Hematopoietic multipotent progenitor cell treated with erythropoietin and hydrocortisone succinate and interleukin-3 and kit ligand, for 4 days (in vitro differentiated cells): ENCODE measurements at regions not wholly inside any gene's neighbourhood (a gene's known extent, or its start where the extent isn't known, plus 50 kb on each side); places are given as distances from the start of the nearest gene placed in this dataset.
"Not testable (repeated sequence)": the region's sequence is repeated elsewhere in the genome, so short reads cannot be mapped to it uniquely, and the experiment has no call there.

Experiments used
- DNase-seq: peaks from one replicate; pipeline ENCODE4 v3.0.0-alpha.2; 2015

GRCh38 chr21:27320868-27321267, 354.0 kb upstream of the ADAMTS5 start:
- DNase-seq, result no peak

DNA sequence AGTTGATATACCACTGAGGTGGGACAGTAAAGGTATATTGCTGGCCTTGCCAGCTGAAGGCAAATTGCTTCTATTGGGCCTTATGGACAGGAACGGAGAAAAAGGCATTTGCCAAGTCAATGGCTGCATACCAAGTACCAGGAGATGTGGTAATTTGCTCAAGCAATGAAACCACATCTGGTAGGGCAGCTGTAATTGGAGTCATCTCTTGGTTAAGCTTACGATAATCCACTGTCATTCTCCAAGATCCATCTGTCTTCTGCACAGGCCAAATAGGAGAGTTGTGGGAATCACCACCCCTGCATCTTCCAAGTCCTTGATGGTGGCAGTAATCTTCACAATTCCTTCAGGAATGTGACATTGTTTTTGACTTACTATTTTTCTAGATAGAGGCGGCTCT, 350.7 kb upstream of the ADAMTS5 start:
- not testable (repeated sequence) for DNase-seq

DNA sequence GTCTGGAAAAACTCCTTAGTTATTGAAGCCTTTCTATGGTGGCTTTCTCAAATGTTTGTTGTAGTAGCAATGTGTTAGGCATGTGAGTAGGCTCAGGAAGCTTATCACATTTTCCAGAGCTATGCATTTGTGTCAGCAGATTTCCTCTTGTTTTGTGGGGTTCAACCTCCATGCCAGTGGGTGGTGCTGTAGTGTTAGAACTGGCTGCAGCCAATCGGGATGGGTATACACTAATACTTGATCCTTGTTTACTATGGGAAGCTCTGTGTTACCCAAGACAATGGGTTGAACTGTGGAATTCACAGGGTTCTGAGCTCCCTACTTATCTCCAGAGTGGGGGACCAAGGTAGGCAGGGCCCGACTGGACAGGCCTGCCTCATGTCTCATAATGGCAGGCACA, 348.5 kb upstream of the ADAMTS5 start:
- DNase-seq, result no peak

- no peak for DNase-seq
These were observed 347.2 kb upstream of the ADAMTS5 start for GRCh38 chr21:27314131-27314530.

DNA sequence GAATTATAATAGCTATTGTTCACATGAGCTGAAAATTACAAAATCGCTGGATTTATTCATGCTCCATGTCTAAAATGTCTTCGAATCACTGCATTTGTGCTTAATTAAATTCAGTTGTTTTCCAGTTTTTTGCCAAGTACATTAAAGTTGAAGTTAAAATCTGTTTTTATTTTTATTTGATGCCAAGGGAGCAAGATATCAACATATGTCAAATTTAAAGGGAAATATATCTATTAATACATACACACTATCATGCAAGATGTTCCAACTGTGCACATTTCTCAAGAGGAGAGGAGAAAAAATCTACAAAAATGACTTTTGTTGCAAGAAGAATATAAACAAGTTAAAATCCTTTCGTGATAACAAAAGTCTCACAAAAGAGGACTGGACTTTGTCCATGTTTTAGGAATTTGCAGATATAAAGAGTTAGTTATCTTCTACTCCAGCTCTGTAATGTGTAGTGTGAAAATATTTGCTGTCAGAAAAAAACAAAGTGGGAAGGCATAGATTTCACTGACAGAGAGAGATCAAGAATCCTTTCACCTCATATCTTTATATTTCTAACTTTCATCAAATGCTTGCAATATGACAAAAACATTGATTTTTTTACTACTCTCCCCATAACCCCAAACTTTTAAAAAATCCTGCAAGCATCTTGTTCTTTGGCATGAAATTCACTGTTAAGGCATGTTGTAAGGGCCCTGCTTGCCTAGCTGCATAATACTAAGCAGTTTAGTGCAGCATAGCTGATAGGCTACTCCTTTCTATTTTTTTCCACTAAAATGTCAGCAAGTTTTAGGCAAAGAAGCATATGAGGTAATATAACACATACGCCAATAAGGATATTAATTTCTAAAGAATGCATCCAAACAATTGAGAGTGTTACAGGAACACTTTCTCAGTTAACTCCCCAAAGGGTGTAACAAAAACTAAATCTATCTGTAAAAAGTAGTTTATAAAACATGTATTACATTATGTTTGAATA, 340.2 kb upstream of the ADAMTS5 start:
- DNase-seq, result no peak

- no peak for DNase-seq
These were observed 339.3 kb upstream of the ADAMTS5 start for GRCh38 chr21:27306206-27306605.

- no peak for DNase-seq
These were observed 334.3 kb upstream of the ADAMTS5 start for GRCh38 chr21:27301220-27301619.

- no peak for DNase-seq
These were observed 333.9 kb upstream of the ADAMTS5 start for GRCh38 chr21:27300770-27301169.

- no peak for DNase-seq
These were observed 331.6 kb upstream of the ADAMTS5 start for GRCh38 chr21:27298465-27298864.

GRCh38 chr21:27293239-27293638, 326.4 kb upstream of the ADAMTS5 start:
- DNase-seq, result no peak

GRCh38 chr21:27292783-27293182, 325.9 kb upstream of the ADAMTS5 start:
- DNase-seq, result no peak

DNA sequence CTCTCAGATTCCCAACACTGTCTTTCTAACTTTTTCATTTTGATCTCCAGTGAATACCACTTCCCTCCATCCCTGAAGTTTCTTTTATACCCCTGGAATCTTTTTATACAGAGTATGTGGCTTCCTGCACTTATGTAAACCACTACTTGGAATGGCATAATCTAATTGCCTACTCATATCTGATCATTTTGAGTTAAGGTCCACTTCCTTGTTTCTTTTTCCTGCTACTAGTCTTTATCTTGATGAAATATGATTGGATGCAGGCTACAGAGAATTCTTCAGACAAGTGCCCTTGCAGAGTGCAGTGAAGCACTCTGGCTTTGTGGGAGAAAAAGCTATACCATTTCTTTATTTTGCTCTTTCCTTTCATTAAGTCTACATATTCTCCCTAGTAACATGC, 325.3 kb upstream of the ADAMTS5 start:
- DNase-seq, result no peak

GRCh38 chr21:27291006-27291405, 324.1 kb upstream of the ADAMTS5 start:
- no peak for DNase-seq

DNA sequence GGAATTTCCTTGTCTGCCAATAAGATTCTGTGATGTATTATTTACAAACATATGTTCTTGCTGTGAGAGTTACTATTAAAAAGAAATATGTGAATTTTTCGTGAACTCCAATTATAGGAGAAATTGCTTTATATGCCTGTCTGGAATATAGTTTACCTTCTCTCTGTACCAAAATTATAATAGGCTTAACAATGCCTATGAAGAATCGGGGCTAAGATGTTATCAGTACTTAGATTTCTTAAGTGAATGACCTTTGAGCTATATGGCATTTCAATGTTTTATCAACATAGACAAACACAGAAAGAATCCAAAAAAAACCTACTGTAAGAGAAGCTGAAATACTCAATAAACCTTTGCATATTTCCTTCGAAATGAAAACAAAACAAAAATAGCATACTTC, 323.1 kb upstream of the ADAMTS5 start:
- DNase-seq, result no peak

GRCh38 chr21:27286760-27287159, 319.9 kb upstream of the ADAMTS5 start:
- no peak for DNase-seq

DNA sequence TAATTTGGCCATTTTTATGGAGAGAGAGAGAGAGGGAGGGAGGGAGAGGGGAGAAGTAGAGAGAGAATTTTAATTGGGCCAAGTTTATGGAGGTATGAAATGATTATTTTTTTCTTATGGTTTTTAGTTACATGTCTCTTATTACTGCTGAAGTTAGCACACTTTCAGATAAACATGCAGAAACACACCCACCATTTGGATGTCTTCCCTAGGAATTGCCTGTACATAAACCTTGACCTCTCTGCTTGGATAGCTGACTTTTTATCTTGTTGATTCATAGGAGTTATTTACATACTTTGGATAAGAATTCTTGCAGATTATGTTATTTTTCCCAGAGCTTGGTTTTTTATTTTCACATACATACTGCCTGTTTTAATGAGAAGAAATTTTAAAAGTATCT, 310.2 kb upstream of the ADAMTS5 start:
- DNase-seq, result no peak

DNA sequence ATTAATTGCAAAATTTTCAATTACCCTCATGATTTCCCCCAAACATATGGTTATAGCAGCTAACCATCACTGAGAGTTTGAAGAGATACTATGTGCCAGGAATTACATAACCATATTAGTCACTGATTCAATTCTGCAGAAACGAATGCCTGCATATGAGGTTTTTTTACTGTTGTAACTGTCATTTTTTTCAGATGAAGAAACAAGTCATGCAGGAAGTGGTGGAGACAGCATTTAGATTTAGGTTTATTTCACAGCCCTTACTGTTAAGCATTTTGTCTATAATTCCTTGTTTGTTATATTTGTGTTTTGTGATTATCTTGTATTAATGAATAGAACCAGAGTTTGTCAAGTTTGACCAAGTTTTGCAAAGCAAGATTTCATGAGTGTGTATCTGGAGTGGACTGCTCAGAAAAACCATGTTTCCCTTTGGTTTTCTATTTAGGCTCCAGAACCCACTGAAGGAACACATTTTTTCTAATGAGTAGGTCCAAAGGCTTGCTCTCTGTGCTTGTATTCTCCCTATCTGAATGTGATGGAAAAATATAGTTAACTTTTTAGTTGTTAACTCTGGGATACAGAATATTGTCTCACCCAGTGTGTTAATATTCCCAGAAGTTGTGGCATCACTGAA, 308.5 kb upstream of the ADAMTS5 start:
- peak; percentile 31 for DNase-seq

GRCh38 chr21:27269644-27270043, 302.8 kb upstream of the ADAMTS5 start:
- DNase-seq, result no peak

- no peak for DNase-seq
These were observed 301.4 kb upstream of the ADAMTS5 start for GRCh38 chr21:27268290-27268689.

DNA sequence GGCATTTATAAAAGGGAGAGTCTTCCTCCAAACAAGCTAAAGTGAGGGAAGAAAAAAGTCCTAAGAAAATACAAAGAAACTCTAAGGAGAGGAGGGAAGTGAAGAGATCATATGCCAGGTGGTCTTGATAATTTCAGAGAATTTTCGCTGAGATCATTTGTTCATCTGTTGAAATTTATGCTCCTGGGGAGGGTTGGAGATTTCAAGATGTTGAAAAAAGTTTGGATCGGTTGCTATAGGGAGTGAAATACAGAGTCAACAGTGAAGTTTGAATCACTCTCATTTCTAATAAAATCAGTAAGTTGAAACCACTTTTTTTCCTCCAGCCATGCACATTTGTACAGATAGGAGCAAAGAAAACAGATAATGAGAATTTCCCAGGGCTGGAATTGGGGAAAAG, 299.1 kb upstream of the ADAMTS5 start:
- DNase-seq, result no peak

DNA sequence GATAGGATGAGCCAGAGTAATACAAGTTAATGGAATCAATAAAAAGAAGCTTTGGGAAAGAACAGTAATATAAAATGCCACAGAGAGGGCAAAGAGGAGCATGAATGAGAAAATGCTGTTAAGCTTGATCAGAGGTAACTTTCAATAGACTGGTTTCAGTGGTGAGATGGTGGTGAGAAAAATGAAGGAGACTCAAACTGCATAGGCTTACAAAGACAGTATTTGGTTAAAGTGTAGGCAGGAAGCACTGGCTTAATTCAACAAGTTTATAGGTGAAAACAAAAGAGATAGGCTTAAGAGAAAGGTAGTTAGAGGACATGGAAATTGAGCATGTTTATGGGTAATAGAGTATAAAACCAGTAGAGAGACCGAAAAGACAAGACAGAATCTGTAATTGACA, 298.6 kb upstream of the ADAMTS5 start:
- no peak for DNase-seq

GRCh38 chr21:27261676-27262075, 294.8 kb upstream of the ADAMTS5 start:
- no peak for DNase-seq

GRCh38 chr21:27260728-27261127, 293.8 kb upstream of the ADAMTS5 start:
- no peak for DNase-seq

- DNase-seq, result no peak
These were observed 292.0 kb upstream of the ADAMTS5 start for GRCh38 chr21:27258742-27259448.
